GF-D8 (cell line): ENCODE measurements at regions not wholly inside any gene's neighbourhood (a gene's known extent, or its start where the extent isn't known, plus 50 kb on each side); places are given as distances from the start of the nearest gene placed in this dataset.
"Not testable (repeated sequence)": the region's sequence is repeated elsewhere in the genome, so short reads cannot be mapped to it uniquely, and the experiment has no call there.

ENCODE experiments used
- DNase-seq: peaks from one replicate; lab custom pipeline; 2025; lab: John Stamatoyannopoulos, UW

DNA sequence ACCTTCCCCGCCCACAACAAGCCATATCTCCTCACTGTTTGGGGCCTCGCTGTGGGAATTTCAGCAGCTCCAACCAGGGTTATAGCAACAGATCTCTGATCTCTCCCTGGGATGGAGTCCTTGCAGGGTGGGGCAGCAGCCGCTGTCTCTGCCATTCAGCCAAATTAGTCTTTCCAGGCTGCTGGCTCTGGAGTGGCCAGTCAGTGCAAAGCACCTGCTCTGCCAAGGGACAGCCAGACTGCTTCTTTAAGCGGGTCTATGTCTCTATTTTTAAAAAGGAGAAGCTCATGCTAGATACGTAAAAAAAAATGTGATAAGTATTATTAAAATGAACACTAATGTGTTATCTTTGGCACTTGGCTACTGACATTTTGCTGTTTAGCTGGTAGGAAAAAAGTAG, 380.2 kb downstream of the CDH10 start:
- no peak for DNase-seq

DNA sequence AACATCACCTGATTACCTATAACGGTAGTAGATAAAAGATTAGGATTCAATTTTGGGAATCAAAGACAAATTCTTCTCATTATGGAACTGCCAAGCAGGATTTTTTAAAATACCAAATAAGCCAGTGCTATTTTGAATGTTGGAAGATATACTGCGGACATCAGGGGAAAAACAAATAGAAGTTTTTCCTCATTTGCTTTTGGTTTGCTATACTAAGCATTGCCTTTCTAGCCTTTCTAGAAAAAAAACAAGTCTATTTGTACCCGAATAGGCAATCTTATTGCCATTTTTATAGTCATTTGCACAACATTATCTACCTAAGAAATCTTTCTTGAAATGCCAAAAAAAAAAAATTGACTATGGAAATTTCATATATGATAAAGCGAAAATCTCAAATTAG, 379.5 kb downstream of the CDH10 start:
- no peak for DNase-seq

DNA sequence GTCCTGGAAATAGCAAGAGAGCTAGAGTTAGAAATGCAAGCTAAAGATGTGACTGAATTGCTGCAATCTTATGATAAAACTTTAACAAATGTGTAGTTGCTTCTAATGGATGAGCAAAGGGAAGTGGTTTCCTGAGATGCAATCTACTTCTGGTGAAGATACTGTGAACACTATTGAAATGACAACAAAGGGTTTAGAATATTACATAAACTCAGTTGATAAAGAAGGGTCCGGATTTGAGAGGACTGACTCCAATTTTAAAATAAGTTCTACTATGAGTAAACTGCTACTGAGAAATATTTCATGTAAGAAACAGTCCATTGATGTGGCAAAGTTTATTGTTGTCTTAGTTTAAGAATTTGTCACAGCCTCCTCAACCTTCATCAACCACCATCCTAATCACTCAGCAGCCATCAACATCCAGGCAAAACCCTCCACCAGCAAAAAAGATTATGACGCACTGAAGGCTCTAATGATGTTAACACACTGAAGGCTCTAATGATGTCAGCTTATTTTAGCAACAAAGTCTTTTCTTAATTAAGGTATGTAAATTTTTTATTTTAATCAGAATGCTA, 376.2 kb downstream of the CDH10 start:
- no peak for DNase-seq

DNA sequence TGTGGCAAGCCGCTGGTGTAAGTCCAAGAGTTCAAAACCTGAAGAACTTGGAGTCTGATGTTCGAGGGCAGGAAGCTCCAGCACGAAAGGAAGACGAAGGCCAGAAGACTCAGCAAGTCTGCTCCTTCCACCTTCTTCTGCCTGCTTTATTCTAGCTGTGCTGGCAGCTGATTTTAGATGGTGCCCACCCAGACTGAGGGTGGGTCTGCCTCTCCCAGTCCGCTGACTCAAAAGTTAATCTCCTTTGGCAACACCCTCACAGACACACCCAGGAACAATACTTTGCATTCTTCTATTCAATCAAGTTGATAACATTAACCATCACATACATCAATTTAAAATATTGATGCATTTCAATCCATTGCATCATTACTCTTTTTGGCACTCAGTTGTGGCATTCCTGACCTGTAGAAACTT, 373.1 kb downstream of the CDH10 start:
- DNase-seq, result not testable (repeated sequence)

DNA sequence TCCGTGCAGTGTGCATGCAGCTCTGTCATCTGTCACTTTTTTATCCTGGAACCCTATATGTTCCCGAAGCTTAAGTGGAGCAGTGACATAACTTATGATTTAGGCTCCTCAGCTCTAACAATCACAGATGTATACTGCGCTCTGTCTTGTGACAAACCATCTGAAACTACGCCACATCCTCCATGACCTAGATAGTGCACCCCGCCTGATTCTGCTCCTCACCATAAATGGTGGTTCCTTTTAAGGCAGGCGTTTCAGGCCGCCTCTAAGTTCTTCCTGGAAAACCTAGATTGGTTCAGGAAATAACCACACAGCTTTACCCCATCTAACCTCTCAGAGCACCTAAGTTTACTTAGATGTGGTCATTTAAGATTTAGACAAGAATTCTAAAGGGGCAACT, 372.0 kb downstream of the CDH10 start:
- no peak for DNase-seq

DNA sequence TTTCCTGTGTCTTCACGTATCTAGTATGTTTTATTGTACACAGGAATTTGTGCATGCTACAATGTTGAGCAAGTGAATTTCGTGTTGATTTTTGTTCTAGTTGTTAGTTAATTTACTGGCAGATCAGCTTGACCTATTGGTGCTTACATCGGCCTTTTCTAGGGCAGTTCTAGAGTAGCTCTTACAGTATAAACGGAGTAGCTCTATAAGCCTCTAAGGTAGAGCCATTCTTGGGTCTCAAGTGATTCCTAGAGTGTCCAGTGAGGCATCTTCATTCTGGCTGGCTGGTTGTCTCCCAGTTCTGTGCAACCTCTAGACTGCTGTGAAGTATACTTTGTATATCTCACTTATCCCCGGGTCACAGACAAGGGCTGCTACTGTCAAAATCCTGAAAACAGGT, 364.6 kb downstream of the CDH10 start:
- DNase-seq, result no peak

DNA sequence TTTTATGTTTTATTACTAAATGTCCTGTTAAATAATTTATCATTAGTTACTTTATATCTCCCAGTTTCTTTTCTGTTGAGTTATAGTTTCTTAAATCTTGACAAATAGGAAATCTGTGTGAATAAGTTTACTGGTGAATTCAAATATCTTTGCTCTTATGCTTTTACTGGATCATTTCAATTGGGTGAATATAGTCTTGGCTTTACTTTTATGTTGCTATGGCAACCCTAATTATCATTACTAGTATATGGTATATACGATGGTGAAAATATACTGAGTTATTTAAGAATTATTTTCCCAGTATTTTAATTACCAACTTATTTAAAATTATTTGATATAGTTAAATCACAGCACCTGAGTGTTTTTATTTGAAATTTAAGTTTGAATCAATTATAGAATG, 363.0 kb downstream of the CDH10 start:
- no peak for DNase-seq

DNA sequence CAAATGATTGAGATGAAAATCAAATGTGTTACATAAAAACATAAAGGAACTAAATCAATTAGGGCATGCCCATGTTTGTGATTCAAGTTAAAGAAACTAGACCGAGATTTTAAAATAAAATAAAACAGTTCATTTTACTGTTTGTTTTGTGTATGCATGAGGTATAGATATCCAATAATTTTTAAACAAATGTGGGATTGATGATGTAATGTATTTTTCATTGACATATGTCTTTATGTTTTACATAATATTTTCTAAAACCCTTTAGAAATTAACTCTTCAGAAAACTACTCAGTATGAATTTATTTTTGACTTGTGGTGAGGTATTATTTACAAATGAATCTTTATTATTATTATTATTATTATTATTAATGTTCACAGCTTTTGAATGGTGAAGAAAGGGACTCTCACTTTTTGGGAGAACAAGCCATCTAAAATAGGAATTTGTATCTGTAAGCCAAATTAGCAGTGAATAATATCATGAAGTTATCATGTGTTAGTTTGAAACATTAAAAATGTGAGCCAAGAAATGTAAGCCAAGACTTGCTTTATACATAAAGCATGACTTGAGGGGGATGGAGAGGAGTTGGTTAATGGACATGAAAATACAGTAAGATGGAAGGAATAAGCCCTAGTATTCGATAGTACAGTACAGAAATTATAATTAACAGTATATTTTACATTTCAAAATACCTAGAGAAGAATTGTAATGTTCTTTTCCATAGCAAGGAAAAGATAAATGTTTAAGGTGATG, 355.0 kb downstream of the CDH10 start:
- DNase-seq, result no peak

DNA sequence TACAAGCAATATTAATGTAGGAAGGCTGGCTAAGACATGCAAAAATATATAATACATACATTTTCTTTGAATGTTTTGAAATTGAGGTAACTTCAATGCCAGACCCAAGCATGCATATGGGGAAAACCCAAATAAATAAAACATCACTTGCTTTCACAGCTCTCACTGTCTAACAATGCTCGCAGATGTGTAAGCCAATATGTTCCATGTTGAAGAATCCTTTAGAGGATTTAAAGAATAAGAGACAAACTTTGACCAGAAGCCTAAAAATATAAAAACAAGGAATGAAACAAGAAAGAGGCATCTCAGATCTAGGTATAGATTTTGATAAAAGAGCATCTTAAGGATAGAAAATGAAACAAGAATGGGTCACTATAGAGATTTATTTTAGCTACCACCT, 354.2 kb downstream of the CDH10 start:
- DNase-seq, result no peak

DNA sequence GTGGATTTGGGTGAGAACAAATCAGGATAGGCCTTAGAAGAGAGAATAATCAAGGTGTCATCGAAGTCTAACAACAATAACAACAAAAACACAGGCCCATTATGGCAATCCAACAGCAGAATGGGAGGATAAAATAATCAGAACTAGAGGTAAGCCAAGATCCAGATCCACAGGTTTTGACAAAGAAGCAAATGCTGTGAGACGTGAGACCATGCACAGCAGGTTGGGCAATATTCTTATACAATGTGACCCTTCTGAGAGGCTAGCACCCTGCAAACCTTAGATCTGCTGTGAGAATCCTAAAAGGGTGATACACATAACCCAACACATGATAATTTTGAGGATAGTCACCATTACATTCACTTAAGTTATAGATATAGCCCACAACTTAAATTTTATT, 352.9 kb downstream of the CDH10 start:
- DNase-seq, result no peak

DNA sequence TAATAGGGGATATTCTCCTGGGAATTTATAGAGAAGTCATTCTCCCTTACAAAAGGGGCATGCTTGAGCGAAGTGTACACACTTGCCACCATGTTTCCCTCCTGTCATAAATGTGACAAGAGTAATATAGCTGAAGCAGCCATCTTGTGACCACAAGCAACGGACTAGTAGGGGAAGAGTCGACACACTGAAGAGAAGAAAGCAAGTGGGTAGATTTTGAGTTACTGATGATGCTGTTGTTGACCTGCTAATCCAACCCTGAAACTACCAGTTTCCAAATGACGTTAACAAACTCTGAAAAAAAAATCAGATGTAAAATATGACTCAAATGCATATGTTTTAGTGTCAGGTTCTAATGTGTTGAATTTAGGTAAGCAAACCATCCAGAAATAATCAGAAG, 350.4 kb downstream of the CDH10 start:
- no peak for DNase-seq

DNA sequence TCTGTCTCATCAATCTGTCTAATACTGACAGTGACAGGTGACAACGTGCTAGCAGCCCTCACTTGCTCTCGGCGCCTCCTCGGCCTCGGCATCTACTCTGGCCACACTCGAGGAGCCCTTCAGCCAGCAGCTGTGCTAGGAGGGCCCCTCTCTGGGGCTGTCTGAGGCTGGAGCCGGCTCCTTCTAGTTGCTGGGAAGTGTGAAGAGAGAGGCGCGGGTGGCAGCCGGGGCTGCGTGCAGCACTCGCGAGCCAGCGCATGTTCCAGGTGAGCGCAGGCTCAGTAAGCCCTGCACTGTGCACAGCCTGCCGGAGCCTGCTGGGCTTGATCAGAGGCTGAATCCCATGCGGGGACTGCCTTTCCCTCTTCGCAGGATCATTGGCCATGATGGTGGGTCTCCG, 330.7 kb downstream of the CDH10 start:
- DNase-seq, result no peak

DNA sequence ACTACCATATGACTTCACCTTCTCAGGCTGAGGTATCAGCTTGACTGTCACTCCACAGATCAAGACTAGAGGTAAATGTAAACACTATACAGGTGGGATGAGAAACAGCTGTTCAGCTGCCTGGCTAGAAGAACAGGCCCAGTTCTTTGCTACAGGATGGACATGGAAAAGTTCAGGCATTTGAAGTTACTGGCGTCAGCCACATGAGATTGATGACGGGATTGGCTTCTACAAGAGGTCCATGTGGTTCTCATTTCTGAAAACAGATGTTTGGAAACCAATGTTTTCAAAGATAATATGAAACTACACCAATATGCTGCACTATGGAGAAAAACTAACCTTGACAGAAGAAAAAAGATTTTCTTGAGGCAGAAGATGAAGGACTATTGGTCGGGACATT, 324.1 kb downstream of the CDH10 start:
- DNase-seq, result no peak

DNA sequence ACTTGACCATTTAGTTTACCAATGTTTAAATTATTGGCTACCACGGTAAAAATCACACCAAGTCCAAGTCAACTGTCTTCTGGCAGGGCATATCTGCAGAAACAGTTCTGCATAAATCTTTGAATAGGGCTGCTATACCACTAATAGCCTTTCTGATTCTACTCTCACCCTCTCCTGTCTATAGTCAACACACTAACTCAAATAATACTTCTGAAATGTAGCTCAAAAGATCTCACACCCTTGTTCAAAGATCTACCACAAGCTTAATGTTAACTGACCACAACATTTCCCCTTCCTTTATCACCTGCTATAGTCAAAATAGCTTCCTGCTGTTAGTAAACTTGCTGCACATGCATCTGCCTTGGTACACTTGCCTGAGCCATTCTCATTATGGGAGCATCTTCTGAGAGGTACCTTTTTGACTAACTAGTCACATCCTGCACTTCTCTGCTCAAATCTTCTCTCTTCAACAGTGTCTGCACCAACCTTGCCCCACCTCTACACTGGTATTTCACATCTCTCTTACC, 319.4 kb downstream of the CDH10 start:
- DNase-seq, result no peak

DNA sequence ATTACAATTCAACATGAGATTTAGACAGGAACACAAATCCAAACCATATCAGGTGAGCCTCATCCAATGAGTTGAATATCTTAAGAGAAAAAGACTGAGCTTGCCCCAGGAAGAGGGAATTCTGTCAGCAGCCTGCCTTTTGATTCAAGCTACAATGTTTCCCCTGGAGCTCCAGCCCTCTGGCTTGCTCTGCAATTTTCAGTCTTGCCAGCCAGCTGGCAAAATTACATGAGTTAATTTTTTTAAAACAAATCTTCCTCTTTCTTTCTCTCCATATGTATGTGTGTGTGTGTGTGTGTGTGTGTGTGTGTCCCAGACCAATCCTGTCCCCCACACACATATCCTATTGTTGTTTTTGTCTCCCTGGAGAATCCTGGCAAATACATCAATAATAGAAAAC, 313.2 kb downstream of the CDH10 start:
- no peak for DNase-seq

DNA sequence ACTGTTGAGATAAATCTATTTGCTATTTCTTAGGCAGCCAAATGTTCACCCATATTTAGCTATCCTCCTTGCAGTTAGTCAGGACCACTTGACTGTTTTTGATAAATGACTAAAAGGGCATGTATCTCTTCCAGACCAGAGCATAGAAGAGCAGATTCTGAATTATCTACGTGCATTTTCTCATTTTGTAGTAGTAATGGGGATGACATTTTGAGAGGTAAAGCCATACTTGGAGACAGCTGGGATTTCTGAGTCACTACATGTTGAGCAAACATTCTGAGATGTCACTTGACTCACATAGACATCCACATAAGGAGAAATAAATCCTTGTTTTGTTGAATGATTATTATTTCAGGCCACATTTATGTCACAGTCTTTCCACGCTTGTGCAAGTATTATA, 297.6 kb downstream of the CDH10 start:
- DNase-seq, result no peak

DNA sequence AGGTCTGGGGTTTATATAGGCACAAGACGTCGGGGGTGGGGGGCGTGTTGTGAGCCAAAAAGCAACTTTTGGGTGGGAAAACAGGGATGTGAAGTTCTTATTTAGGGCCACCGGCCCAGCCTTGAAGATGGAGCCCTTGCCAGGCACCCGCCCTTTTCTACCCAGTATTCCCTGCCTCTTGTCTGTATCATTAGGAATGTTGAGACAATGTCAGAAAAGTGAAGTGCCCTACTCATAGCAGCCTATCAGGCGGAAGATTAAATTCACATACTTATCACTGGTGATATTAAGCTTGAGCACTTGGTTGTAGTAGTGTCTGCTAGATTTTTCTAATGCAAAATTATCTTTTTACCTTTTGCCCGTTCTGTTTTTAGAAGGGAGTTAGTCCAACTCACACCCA, 293.5 kb downstream of the CDH10 start:
- DNase-seq, result no peak

DNA sequence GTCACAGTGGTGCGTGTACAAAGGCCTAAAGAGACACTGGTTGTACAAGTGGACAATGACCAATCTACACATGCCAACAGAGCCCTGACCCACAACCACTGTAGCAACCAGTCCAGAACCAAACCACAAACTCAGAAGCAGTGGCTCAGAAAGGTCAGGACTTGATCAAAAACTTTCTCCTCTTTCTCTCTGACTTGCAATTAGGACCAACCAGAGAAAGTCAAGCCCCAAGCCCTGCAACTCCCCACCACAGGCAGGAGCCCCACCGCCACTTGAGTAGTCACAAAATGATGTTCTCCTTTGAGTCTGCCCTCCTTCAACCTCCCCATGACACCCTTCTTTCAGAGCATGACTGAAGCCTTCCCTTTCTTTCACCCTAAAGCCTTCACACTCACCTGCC, 291.8 kb downstream of the CDH10 start:
- no peak for DNase-seq

DNA sequence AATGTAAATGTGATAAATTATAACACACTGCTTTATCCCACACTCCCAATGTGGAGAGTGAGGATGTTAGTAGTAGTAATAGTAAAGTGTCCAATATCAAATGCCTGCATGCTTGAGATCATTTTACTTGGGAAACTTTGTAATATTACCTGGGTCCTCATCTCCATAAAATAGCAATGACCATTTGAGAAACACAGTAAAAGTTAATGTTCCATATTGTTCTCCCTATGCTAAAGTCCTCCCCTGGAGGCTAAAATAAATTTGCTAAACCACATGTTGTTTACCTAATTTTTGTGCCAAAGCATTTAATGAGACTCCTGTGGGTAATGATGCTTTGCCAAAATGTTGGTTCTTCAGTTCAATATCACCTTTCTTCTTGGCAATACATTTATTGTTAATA, 291.2 kb downstream of the CDH10 start:
- DNase-seq, result no peak

DNA sequence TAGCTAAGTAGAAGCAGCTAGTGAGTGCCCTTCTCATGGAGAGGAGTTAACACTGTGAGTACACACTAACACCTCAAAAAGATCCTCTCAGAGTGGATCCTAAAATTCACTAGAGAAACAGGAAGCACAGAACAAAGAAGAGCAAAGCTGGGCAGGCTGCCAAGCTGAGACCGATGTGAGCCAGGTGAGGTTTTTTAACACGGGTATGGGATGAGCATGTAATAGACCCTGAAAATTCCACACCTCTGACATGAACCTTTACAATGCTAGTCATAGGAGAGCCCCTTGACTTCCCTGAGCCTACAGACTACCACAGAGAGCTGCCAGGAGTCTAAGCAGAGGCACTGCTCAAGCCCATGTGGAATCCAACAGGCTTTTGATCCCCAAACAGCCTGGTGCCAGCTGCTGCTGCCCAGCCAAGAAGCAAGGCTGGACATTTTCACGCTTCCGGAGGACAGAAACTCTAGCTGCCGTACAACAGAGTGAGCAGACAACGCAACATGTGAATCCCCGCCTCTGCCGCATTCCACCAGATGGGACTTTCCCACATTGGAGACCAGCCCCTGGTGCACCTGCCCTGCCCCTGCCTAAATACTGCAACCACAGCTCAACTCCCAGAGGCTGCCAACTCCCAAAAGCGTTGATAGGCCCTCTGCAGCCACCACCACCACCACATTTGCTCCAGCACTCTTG, 280.8 kb downstream of the CDH10 start:
- DNase-seq, result no peak

DNA sequence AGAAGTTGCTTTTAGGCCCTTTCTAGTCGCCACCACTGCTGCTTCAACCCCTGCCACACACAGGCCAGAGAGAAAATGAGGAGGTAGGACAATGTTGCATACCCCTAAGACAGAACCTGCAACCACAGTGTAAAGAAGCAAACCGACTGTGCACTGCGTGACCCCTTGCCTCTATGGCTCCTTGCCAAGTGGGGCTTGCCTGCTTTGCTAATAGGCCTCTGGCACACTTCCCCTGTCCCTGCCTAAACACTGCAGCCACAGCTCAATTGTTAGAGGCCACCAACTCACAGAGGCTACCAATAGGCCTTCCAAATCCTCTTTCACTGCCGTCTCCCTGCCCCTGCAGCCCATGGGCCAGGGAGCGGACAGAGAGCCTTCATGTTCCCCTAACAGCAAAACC, 280.1 kb downstream of the CDH10 start:
- DNase-seq, result no peak

DNA sequence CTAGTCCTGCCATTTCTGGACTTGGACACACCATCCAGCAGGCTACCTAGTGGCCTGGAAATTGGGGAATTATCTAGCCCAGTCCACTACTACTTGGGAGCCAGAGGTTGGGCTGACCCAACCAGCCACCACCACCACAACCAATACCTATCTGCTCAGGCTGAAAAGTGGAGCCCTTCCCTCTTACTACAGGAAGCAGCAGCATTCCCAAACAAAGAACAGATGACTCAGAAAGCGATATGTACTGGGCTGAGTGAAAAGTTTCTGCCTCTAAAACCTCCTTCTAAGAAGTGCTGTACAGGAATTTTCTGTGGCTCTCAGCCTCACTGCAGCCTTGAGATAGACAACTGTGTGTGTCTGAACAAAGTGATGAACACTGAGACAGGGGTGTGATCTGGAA, 279.4 kb downstream of the CDH10 start:
- DNase-seq, result no peak

DNA sequence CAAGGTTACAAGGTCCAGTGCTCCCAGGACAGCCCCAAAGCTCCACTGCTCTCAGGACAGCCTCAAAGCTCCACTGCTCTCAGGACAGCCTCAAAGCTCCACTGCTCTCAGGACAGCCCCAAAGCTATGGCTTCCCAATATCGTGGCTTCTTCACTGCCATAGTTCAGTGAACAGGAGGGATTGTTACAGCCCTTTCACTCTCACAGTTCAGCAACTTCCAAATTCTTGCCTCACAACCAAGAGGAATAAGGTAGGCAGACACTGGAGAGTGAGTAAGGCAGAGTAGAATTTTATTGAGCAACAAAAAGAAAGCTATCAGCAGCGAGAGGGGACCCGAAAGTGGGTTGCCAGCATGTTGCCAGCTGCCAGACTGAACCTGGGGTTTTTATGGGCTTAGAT, 277.6 kb downstream of the CDH10 start:
- no peak for DNase-seq
